EL (cell line): ENCODE measurements at regions not wholly inside any gene's neighbourhood (a gene's known extent, or its start where the extent isn't known, plus 50 kb on each side); places are given as distances from the start of the nearest gene placed in this dataset.
"Not testable (repeated sequence)": the region's sequence is repeated elsewhere in the genome, so short reads cannot be mapped to it uniquely, and the experiment has no call there.

Experiments
- DNase-seq: peaks from one replicate; pipeline ENCODE4 v3.0.0-alpha.2; 2016

DNA sequence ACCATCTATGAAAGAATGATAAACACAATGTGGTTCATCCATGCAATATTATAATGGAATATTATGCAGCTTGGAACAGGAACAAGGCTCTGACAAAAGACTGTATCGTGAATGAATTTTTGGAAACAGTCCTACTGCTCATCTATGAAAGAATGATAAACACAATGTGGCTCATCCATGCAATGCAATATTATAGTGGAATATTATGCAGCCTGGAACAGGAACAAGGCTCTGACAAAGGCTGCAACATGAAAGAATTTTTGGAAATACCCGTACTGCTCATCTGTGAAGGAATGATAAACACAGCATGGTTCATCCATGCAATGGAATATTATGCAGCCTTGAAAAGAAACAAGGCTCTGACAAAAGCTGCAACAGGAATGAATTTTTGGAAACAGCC is 158.8 kb downstream of the CRLF2 start:
- not testable (repeated sequence) for DNase-seq

DNA sequence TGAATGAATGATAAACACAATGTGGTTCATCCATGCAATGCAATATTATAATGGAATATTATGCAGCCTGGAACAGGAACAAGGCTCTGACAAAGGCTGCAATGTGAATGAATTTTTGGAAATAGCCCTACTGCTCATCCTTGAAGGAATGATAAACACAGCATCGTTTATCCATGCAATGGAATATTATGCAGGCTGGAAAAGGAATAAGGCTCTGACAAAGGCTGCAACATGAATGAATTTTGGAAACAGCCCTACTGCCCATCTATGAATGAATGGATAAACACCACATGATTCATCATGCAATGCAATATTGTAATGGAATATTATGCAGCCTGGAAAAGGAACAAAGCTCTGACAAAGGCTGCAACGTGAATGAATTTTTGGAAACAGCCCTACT is 159.4 kb downstream of the CRLF2 start:
- no peak for DNase-seq

DNA sequence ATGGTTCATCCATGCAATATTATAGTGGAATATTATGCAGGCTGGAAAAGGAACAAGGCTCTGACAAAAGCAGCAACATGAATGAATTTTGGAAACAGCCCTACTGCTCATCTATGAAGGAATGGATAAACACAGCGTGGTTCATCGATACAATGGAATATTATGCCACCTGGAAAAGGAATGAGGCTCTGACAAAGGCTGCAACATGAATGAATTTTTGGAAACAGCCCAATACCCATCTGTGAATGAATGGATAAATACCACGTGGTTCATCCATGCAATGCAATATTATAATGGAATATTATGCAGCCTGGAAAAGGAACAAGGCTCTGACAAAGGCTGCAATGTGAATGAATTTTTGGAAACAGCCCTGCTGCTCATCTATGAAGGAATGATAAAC is 160.4 kb downstream of the CRLF2 start:
- DNase-seq, result no peak

DNA sequence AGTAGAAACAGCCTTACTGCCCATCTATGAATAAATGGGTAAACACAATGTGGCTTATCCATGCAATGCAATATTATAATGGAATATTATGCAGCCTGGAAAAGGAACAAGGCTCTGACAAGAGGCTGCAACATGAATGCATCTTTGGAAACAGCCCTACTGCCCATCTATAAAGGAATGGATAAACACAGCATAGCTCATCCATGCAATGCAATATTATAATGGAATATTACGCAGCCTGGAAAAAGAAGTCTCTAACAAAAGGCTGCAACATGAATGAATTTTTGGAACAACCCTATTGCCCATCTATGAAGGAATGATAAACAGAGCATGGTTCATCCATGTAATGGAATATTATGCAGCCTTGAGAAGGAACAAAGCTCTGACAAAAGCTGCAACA is 161.0 kb downstream of the CRLF2 start:
- DNase-seq, result no peak

DNA sequence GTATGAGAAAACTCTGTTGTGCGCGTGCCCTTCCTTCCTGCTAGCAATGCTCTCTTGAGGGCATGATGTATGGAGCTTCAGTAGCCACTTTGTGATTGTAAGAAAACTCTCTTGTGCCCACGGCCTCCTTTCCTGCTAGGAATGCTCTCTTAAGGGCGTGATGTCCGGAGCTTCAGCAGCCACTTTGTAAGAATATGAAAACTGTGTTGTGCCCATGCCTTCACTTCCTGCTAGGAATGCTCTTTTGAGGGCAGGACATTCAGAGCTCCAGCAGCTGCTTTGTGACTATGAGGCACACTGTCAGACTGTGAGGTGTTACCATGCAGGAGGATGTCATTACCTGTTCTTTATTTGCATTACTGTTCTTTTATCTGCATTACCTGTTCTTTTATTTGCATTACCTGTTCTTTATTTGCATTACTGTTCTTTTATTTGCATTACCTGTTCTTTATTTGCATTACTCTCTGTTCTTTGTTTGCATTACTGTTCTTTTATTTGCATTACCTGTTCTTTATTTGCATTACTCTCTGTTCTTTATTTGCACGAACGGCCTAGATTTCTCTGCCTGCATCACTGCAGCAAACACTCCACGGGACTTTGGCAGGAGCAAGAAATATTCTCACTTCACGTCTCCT is 166.7 kb downstream of the CRLF2 start:
- DNase-seq, result no peak

DNA sequence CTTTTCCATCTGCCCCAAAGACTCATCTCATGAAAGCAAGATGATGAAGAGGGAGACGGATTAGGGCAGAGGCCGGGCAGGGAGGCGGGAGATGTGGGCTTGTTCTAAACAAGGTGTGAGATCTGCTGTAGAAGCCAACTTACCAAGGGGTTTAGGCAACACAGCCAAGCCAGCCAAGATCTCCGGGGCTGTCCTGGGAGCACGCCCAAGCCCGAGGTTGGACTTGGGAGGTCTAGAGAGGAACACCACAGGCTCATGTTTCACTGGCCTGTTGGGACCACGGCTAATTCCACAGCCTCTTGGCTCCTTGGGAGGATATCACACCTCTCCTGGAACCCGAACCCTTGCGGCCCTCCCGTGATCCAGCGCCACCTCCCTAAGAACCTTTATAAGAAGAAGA is 171.4 kb downstream of the CRLF2 start:
- DNase-seq, result no peak

DNA sequence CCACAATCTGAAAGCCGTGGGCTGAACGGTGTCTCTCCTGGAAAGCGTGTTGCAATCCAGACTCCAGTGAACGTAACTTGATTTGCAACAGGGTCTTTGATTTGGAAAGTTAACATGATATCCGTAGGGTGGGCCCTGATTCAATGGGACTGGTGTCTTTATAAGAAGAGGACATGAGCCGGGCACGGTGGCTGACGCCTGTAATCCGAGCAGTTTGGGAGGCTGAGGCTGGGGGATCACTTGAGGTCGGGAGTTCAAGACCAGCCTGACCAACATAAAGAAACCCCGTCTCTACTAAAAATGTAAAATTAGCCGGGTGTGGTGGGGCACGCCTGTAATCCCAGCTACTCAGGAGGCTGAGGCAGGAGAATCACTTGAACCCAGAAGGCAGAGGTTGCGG is 176.5 kb downstream of the CRLF2 start:
- DNase-seq, result not testable (repeated sequence)

DNA sequence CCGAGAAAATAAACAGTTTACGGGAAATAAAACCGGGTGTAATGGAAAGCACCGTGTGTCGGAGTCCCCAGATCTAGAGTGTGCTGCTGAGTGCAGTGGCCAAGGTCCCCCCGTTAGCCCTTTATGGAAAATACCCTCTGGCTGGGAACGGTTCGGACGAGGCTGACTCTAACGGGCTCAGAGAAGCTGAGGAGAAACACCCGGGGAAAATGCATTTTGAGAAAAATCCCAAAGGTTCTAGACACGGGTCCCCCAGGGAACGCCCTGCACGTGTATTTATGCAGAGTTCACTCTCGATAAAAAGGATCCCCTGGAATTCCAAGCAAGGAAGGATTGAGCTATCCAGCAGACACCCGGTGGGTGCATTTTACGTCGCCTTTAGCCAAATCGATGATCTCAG is 177.2 kb downstream of the CRLF2 start:
- no peak for DNase-seq

DNA sequence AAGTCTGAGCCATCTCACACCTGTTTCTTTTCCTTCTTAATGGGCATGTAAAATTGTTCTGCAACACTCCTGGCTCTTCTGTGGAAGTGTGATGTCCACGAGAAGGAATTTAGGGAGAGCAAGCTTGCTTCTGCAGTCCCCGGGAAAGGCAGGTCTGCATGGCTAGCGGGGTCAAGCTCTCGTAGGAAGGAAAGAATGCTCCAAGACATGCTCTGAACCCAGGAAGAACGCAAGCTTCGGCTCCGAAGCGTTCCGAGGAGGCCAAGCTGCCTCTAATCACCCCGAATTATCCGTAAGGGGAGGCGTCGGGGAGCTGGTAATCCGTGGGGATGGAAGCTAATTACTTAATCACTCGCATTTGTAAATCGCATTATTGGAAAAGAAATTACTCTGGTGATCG is 177.7 kb downstream of the CRLF2 start:
- DNase-seq, result no peak

DNA sequence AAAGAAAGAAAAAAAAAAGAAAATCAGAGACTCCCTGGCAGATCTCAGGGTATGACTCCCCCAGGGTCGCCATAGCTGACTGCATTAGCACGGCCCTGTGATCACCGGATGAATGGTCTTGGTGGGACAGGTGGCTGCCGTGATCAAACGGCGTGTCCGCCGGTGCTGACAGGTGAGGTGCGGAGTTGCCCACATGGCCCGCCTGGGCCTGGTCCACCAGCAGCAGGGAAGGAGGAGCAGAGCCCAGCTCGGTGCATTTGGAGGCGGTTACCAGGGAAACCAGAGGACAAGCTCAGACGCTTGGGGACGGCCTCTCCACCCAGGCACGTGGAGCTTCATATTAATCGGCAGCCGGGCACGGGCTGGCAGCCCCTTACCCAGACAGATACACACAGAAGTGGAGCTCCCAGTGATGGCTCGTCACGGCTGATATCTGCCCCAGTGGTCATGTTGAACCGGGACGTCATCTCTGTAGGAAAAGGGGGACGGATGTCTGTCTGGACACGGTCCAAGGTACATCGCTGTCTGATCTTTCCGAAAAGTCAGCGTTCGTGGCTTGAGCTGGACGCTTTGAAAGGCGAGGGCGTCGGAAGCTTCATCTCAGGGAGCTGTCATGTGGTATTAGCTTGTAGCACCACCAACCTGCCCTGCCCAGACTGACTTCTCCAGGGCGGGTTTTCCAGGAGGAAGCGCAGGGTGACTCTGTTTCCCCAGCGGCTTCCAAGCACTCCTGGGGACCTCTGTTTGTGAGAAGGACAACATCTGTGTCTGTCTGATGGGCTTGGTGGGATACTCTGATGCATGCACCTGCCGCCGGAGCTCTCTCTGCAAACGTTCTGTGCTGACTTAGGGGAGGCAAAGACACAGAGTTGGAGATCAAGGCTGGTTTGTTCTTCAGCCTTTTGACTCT is 180.7 kb downstream of the CRLF2 start:
- no peak for DNase-seq

DNA sequence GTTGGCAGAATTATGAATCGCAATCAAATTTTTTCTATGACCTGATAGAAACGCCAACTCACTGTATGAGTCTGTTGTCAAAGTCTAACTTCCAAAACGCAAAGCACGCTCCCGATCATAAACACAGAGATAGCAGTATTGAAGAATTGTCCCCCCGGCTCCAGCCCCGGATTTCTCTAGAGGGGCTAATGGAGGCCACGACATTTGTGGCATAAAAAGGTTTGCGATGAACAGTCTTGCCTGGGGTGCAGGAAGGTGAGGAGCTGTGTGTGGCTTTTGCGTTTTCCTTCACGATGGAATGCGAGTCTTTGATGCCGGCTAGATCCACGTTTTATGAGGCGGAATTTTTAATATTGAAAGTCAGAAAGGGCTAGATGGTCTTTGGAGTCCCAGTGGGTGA is 183.0 kb downstream of the CRLF2 start:
- DNase-seq, result no peak

DNA sequence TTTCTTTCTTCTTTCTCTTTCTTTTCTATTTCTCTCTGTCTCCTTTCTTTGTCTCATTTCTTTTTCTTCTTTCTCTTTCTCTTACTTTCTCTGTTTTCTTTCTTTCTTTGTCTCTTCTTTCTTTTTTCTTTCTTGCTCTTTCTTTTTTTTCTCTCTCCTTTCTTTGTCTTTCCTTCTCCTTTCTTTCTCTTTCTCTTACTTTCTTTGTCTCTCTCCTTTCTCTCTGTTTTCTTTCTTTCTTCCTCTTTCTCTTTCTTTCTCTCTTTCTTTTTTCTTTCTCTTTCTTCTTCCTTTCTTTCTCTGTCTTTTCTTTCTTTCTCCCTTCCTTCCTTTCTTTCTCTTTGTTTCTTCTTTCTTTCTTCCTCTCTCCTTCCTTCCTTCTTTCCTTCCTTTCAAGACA is 184.8 kb downstream of the CRLF2 start:
- no peak for DNase-seq

DNA sequence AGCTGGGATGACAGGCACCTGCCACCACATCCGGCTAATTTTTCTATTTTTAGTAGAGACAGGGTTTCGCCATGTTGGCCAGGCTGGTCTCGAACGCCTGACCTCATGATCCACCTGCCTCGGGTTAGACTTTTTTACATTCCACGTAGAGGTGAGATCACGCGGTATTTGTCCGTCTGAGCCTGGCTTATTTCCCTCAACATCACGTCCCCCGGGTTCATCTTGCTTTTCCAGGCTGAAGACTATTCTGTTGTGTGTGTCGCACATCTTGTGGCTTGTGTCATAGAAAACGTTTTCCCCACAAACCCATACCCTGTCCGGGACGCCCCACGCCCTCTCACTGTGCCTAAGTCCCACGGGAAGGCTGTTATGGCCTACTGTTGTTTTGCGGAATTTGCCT is 185.3 kb downstream of the CRLF2 start:
- DNase-seq, result no peak

DNA sequence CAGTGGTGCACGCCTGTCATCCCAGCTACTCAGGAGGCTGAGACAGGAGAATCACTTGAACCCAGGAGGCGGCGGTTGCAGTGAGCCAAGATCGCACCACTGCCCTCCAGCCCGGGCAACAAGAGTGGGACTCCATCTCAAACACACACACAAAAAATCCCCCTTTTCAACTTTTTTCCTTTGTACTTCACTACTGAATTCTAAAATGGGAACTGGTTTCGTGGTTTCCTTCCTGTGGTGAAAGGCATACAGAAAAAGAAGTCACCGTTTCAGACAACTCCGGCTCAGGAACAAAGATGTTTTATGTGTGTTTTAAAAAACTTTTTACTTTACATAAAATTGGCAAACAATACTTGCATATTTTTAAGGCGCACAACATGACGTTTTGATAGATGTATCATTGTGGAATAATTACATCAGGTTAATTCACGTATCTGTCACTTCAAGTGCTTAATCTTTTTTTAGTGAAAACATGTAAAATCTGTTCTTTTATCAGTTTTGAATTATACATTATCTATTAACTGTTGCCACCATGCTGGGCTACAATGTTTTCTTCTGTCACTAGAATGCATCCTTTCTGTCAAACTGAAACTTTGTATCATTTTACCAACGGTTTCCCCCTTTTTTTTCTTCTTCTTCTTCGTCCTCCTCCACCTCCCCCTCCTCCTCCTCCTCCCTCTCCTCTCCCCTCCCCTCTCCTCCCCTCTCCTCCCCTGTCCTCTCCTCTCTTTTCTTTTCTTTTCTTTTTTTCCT is 186.0 kb downstream of the CRLF2 start:
- no peak for DNase-seq

DNA sequence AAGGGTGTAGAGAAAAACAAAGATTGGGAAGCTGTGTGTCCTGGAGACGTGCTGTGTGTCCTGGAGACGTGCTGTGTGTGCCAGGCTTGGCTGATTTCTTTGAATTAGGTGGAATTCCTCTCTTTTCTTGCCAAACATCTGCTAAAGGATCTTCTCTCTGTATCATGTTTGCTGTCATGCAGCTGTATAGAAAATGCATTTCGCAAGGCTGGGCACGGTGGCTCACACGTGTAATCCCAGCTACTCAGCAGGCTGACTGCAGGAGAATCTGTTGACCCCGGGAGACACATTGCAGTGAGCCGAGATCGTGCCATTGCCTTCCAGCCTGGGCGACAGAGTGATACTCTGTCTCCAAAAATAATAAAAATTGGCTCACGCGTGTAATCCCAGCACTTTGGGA is 187.0 kb downstream of the CRLF2 start:
- no peak for DNase-seq

DNA sequence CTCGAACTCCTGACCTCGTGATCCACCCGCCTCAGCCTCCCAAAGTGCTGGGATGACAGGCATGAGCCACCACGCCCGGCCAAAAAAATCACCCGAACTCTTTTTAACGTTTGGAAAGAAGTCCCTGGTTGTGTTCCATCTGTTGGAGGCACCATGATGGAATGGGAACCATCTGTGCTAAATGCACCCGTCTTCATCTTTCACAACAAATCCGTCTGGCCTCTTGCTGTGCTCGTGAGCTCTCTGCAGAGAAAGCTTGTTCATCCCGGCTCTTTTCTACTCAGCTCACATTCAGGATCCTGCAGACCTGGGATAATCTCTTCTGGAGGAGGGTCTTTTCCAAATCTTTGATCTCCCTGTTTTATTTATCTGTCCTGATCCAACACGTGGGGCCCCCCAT is 188.8 kb downstream of the CRLF2 start:
- no peak for DNase-seq

DNA sequence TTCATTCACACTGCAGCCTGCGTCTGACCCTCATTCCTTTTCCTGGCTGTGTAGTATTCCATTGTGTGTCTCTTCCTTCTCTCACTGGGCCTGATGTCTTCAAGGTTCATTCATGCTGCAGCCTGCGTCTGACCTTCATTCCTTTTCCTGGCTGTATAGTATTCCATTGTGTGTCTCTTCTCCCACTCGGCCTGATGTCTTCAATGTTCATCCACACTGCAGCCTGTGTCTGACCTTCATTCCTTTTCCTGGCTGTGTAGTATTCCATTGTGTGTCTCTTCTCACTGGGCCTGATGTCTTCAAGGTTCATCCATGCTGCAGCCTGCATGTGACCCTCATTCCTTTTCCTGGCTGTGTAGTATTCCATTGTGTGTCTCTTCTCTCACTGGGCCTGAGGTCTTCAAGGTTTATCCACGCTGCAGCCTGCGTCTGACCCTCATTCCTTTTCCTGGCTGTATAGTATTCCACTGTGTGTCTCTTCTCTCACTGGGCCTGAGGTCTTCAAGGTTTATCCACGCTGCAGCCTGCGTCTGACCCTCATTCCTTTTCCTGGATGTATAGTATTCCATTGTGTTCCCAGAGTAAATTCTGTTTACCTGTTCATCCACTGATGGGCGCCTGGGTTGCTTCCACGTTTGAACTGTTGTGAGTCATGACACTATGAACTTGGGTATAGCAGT is 191.0 kb downstream of the CRLF2 start:
- DNase-seq, result not testable (repeated sequence)

DNA sequence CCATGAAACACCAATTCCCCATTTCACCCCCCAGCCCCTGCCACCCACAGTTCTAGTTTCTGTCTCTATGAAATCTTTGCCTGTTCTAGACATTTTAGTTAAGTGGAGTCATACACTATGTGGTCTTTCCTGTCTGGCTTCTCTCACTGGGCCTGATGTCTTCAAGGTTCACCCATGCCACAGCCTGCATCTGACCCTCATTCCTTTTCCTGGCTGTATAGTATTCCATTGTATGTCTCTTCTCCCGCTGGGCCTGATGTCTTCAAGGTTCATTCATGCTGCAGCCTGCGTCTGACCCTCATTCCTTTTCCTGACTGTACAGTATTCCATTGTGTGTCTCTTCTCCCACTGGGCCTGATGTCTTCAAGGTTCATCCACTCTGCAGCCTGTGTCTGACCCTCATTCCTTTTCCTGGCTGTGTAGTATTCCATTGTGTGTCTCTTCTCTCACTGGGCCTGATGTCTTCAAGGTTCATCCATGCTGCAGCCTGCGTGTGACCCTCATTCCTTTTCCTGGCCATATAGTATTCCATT is 191.7 kb downstream of the CRLF2 start:
- no peak for DNase-seq

DNA sequence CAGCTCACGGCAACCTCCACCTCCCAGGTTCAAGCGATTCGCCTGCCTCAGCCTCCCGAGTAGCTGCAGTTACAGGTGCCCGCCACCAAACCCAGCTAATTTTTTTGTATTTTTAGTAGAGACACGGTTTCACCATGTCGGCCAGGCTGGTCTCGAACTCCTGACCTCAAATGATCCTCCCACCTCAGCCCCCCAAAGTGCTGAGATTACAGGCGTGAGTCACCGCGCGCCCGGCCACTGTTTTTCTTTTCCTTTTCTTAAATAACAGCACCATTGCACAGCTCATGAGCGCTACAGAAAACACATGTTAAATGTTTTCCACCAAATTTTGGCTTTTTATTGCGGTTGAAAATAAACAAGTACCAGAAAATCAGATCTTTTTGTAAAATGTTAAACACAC is 195.5 kb downstream of the CRLF2 start:
- not testable (repeated sequence) for DNase-seq

DNA sequence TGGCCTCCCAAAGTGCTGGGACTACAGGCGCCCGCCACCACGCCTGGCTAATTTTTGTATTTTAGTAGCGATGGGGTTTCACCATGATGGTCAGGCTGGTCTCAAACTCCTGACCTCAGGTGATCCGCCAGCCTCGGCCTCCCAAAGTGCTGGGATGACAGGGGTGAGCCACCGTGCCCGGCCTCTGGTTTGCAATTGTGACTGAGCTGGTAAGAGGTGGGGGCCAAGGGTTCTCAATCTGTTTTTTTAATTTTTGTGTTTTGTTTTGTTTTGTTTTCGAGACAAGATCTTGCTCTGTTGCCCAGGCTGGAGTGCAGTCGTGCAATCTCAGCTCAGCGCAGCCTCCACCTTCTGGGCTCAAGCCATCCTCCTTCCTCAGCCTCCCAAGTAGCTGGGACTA is 196.2 kb downstream of the CRLF2 start:
- DNase-seq, result not testable (repeated sequence)

DNA sequence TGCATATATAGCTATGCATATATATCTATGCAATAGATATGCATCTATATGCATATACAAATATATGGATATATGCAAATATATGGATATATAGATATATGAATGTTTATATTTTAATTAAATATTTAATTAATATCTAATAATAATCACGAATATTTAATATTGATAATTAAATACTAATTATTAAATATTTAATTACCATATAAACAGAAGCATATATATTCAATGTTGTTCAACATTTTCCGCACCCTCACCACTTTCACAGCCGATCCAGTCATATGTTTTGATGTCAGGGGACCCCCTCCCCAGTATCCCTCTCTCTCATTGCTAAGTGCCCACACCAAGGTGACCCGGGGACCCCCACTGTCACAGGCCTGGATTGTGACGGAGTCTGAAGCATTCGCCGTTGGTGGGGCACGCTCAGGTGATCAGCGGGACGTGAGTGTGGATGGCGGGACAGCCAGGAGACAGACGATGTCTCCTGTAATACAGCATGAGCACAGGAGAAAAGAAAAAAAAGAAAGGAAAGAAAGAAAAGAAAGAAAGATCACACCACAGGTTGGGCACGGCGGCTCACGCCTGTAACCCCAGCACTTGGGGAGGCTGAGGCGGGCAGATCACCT is 199.7 kb downstream of the CRLF2 start:
- no peak for DNase-seq

DNA sequence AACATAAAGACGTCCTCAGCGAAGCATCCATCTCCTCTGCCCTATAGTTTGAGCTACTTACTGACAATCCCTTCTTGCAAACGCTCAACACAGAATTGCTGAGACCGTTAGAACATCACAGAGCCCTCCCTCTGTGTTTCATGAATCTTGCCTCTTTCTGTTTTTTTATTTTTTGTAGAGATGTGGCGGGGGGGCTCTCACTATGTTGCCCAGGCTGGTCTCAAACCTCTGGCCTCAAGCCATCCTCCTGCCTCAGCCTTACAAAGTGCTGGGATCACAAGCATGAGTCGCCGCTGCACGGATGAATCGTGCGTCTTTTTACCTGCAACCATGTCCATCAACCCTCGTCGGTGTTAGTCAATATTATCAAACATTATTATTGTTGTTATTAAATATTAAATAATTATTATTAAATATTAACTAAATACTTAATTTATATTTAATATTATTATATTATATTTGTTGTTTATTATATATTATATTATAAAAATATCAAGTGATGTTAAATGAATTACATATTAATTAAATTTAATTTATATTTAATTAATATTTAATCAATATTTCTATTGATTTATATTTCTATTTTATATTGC is 200.7 kb downstream of the CRLF2 start:
- DNase-seq, result no peak
